ENCODE measurements at regions not wholly inside any gene's neighbourhood (a gene's known extent, or its start where the extent isn't known, plus 50 kb on each side); places are given as distances from the start of the nearest gene placed in this dataset.

DNA sequence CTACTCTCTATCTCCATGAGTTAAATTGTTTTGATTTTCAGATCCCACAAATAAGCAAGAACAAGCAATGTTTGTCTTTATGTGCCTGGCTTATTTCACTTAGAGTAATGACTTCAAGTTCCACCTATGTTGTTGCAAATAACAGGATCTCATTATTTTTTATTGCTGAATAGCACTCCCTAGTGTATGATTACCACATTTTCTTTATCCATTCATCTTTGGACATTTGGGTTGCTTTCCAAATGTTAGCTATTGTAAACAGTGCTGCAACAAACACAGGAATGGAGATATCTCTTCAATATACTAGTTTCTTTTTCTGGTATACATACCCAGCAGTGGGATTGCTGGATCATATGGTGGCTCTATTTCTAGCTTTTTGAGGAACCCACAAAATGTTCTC is 136.0 kb downstream of the SLITRK2 start:
- TF ChIP-seq, protein P1, sequence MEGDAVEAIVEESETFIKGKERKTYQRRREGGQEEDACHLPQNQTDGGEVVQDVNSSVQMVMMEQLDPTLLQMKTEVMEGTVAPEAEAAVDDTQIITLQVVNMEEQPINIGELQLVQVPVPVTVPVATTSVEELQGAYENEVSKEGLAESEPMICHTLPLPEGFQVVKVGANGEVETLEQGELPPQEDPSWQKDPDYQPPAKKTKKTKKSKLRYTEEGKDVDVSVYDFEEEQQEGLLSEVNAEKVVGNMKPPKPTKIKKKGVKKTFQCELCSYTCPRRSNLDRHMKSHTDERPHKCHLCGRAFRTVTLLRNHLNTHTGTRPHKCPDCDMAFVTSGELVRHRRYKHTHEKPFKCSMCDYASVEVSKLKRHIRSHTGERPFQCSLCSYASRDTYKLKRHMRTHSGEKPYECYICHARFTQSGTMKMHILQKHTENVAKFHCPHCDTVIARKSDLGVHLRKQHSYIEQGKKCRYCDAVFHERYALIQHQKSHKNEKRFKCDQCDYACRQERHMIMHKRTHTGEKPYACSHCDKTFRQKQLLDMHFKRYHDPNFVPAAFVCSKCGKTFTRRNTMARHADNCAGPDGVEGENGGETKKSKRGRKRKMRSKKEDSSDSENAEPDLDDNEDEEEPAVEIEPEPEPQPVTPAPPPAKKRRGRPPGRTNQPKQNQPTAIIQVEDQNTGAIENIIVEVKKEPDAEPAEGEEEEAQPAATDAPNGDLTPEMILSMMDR (IDR thresholded peaks at IDR 0.05): no peak
- TF ChIP-seq EZH2 (IDR thresholded peaks at IDR 0.05): no peak
- TF ChIP-seq EZH2phosphoT487 (IDR thresholded peaks at IDR 0.05): no peak
